HCT116 (cell line): ENCODE measurements at regions not wholly inside any gene's neighbourhood (a gene's known extent, or its start where the extent isn't known, plus 50 kb on each side); places are given as distances from the start of the nearest gene placed in this dataset.

Experiments
- ATAC-seq: fragments of 200-7000 bp; cut with Tn5 transposase; 2 replicates; pipeline ENCODE4 v1.9.1; 2020; ENCODE audit warnings: mild to moderate bottlenecking, moderate library complexity
- BruUV-seq: library from RNA; stranded (reverse); fragments of 400-500 nt; replicated peaks from 2 replicates; lab custom pipeline; 2021; lab: Mats Ljungman, UMichigan
- CTCF ChIA-PET: fragments of 300-600 bp; sonication (Branson Sonifier 250); formaldehyde crosslinking; loops from one replicate; lab custom pipeline; 2021; ENCODE audit warnings: antibody characterized with exemption; lab: Charles Lee
- POLR2A ChIA-PET: fragments of 300-600, 350-600 bp; sonication (Branson Sonifier 250); formaldehyde crosslinking; loops from one replicate; lab custom pipeline; 2021; ENCODE audit warnings: antibody characterized with exemption; lab: Charles Lee
- RAD21 ChIA-PET, 2 experiments: fragments of 300-600 bp; sonication (Branson Sonifier 250); formaldehyde crosslinking; loops; one replicate each; lab custom pipeline; 2023; ENCODE audit warnings: low total read pairs in 2 of 2; ENCODE audit not compliant: uncharacterized antibody in 2 of 2, unreplicated experiment in 2 of 2, low non-redundant PET in 1 of 2; lab: Charles Lee
- DNase-seq: peaks from one replicate; pipeline ENCODE4 v3.0.0-alpha.2; 2010; ENCODE audit warnings: low read depth, low spot score
- H2AFZ ChIP-seq: fragments of 200-600 bp; shearing (Covaris generic), sonication (generic); 2 replicates; pipeline ENCODE4 v1.6.1; 2017; ENCODE audit warnings: low read depth, mixed run types, mixed read lengths, antibody characterized with exemption, low read length; ENCODE audit not compliant: poor library complexity, severe bottlenecking
- H3K27ac ChIP-seq: 2 replicates; pipeline ENCODE4 v1.5.1; 2012; ENCODE audit warnings: low read depth, low read length
- H3K27me3 ChIP-seq: fragments of 200-600 bp; sonication (generic); 2 replicates; pipeline ENCODE4 v1.6.1; 2016; ENCODE audit warnings: mixed run types, low read length, mixed read lengths; ENCODE audit not compliant: insufficient read depth
- H3K36me3 ChIP-seq, 2 experiments: fragments of 200-500 bp in 1 of 2; fragments of 200-600 bp in 1 of 2; sonication (Bioruptor generic) in 1 of 2; sonication (generic) in 1 of 2; 2 replicates each; pipeline versions ENCODE4 v1.5.1 to v1.6.1; 2014 to 2016; ENCODE audit warnings: low read length in 2 of 2, inconsistent platforms in 1 of 2, mixed read lengths in 1 of 2, mixed run types in 1 of 2; ENCODE audit not compliant: insufficient read depth in 2 of 2, control insufficient read depth in 1 of 2
- H3K4me1 ChIP-seq, 2 experiments: fragments of 200-600 bp in 1 of 2; sonication (generic) in 1 of 2; 2 replicates each; pipeline versions ENCODE4 v1.5.1 to v1.6.1; 2012 to 2017; ENCODE audit warnings: low read length in 2 of 2, inconsistent platforms in 1 of 2, mild to moderate bottlenecking in 1 of 2, mixed read lengths in 1 of 2, mixed run types in 1 of 2, moderate library complexity in 1 of 2; ENCODE audit not compliant: insufficient read depth in 2 of 2, control insufficient read depth in 1 of 2
- H3K4me2 ChIP-seq: fragments of 200-600 bp; sonication (generic); 2 replicates; pipeline ENCODE4 v1.6.1; 2017; ENCODE audit warnings: mixed run types, low read length, mixed read lengths
- H3K4me3 ChIP-seq, 2 experiments: fragments of 200-600 bp in 1 of 2; sonication (generic) in 1 of 2; replicated peaks in 1 of 2; 2 replicates each; pipeline ENCODE4 v1.5.1; 2011 to 2016; ENCODE audit warnings: low read length in 2 of 2, control low read depth in 1 of 2, low read depth in 1 of 2, mild to moderate bottlenecking in 1 of 2, mixed read lengths in 1 of 2, mixed run types in 1 of 2
- H3K79me2 ChIP-seq: fragments of 200-600 bp; sonication (generic); 2 replicates; pipeline ENCODE4 v1.6.1; 2017; ENCODE audit warnings: mild to moderate bottlenecking, mixed run types, low read length, moderate library complexity, mixed read lengths; ENCODE audit not compliant: insufficient read depth
- H3K9ac ChIP-seq: fragments of 200-600 bp; sonication (generic); 2 replicates; pipeline ENCODE4 v1.6.1; 2016; ENCODE audit warnings: low read length, mixed read lengths
- H3K9me2 ChIP-seq: fragments of 200-600 bp; sonication (generic), shearing (Covaris generic); 2 replicates; pipeline ENCODE4 v1.6.1; 2017; ENCODE audit warnings: mixed run types, mild to moderate bottlenecking, moderate library complexity; ENCODE audit not compliant: insufficient read depth
- H3K9me3 ChIP-seq, 2 experiments: fragments of 200-500 bp in 1 of 2; fragments of 200-600 bp in 1 of 2; sonication (Bioruptor generic) in 1 of 2; sonication (generic) in 1 of 2; 2 replicates each; pipeline ENCODE4 v1.6.1; 2014 to 2017; ENCODE audit warnings: low read length in 2 of 2, mixed read lengths in 2 of 2, inconsistent platforms in 1 of 2, low read depth in 1 of 2, mild to moderate bottlenecking in 1 of 2, mixed run types in 1 of 2, moderate library complexity in 1 of 2; ENCODE audit not compliant: control insufficient read depth in 1 of 2, insufficient read depth in 1 of 2
- H4K20me1 ChIP-seq: fragments of 200-600 bp; sonication (generic), shearing (Covaris generic); 2 replicates; pipeline ENCODE4 v1.6.1; 2017; ENCODE audit warnings: mixed run types, mild to moderate bottlenecking, moderate library complexity; ENCODE audit not compliant: insufficient read depth
- CEBPB ChIP-seq: IDR thresholded peaks from 2 replicates; pipeline ENCODE4 v1.6.1; 2012; ENCODE audit warnings: low read depth
- EGR1 ChIP-seq: IDR thresholded peaks from 2 replicates; pipeline ENCODE4 v1.6.1; 2012; ENCODE audit warnings: low read depth
- ELF1 ChIP-seq: IDR thresholded peaks from 2 replicates; pipeline ENCODE4 v1.6.1; 2012; ENCODE audit warnings: low read depth, borderline replicate concordance
- EZH2 ChIP-seq: fragments of 200-600 bp; sonication (generic); IDR thresholded peaks from 2 replicates; pipeline ENCODE4 v1.6.1; 2017; ENCODE audit warnings: antibody characterized with exemption, mixed run types
- FOSL1 ChIP-seq: IDR thresholded peaks from 2 replicates; pipeline ENCODE4 v1.6.1; 2012; ENCODE audit warnings: low read depth
- JUND ChIP-seq: IDR thresholded peaks from 2 replicates; pipeline ENCODE4 v1.6.1; 2012
- RAD21 ChIP-seq: IDR thresholded peaks from 2 replicates; pipeline ENCODE4 v1.6.1; 2012; ENCODE audit warnings: low read depth, mild to moderate bottlenecking
- YY1 ChIP-seq: IDR thresholded peaks from 2 replicates; pipeline ENCODE4 v1.6.1; 2011; ENCODE audit warnings: low read length, low read depth, moderate library complexity, mild to moderate bottlenecking; ENCODE audit not compliant: insufficient replicate concordance; ENCODE audit errors: extremely low read depth
- intact Hi-C: fragments of 100-400 bp; cut with micrococcal nuclease; formaldehyde crosslinking; loops from 2 replicates; pipeline ENCODE4 v1.10.0; 2022
- TF ChIP-seq, protein P1 (sequence below), 3 experiments: fragments of 200-600 bp in 1 of 3; sonication (generic) in 1 of 3; IDR thresholded peaks in 2 of 3; conservative IDR thresholded peaks in 1 of 3; 2 replicates each; pipeline ENCODE4 v1.5.1; 2012 to 2017; ENCODE audit warnings: low read depth in 2 of 3, low read length in 2 of 3, antibody characterized with exemption in 1 of 3, borderline replicate concordance in 1 of 3, control low read depth in 1 of 3, mild to moderate bottlenecking in 1 of 3, mixed read lengths in 1 of 3, mixed run types in 1 of 3, moderate library complexity in 1 of 3; ENCODE audit not compliant: insufficient read depth in 1 of 3
- TF ChIP-seq, protein P2 (sequence below): IDR thresholded peaks from 2 replicates; pipeline ENCODE4 v1.6.1; 2012

DNA sequence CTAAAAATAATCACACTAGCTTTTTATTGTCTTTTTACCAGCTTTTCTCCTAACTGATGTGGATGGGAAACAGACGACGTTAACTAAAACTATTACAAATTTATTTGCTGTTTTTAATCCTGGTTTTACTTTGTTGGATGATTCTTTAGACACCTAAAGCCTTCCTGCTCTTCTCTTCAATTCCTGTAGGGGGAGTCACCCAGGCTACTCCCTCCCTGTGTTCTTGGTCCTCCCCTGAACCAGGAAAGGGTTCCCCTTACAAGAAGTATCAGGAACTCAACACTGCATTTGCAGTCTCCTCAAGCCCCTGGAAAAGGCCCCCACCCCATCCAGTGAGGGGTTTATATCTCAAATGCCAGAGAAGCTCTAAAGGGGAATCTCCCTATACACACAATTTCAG lies 206.1 kb downstream of the SUCLA2 start:
- DNase-seq (peak; percentile 18), ATAC-seq (peak; percentile 78)
- Histone ChIP-seq H3K4me1 (no peaks in the 10 kb centered on the region), H3K9ac (no peak overlapping the region), H3K27ac (no peak overlapping the region), H3K9me3 (no peaks in the 10 kb centered on the region; a peak in 2 of 4 replicates), H4K20me1 (no peaks in the 10 kb centered on the region), H2AFZ (no peak overlapping the region), H3K4me3 (no peak overlapping the region), H3K9me2 (no peaks in the 10 kb centered on the region), H3K4me2 (no peak overlapping the region), H3K36me3 (no peaks in the 10 kb centered on the region), H3K79me2 (no peaks in the 10 kb centered on the region), H3K27me3 (no peaks in the 10 kb centered on the region)
- ChIA-PET CTCF (no interaction called here), POLR2A (no interaction called here), RAD21 (no interaction called here)
- intact Hi-C loops: no loop called here
- no TSS peak for BruUV-seq
- no peak for TF ChIP-seq ELF1
- TF ChIP-seq, protein P1, sequence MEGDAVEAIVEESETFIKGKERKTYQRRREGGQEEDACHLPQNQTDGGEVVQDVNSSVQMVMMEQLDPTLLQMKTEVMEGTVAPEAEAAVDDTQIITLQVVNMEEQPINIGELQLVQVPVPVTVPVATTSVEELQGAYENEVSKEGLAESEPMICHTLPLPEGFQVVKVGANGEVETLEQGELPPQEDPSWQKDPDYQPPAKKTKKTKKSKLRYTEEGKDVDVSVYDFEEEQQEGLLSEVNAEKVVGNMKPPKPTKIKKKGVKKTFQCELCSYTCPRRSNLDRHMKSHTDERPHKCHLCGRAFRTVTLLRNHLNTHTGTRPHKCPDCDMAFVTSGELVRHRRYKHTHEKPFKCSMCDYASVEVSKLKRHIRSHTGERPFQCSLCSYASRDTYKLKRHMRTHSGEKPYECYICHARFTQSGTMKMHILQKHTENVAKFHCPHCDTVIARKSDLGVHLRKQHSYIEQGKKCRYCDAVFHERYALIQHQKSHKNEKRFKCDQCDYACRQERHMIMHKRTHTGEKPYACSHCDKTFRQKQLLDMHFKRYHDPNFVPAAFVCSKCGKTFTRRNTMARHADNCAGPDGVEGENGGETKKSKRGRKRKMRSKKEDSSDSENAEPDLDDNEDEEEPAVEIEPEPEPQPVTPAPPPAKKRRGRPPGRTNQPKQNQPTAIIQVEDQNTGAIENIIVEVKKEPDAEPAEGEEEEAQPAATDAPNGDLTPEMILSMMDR (IDR thresholded peaks at IDR 0.05 in 2 of 3, conservative IDR thresholded peaks at IDR 0.05 in 1 of 3; ENCODE audit: borderline replicate concordance in 1 of 3, insufficient read depth in 1 of 3, low read depth in 2 of 3, low read length in 2 of 3): peak; percentile 21 to 80 (median 68); a peak in 5 of 6 replicates
- no peak for TF ChIP-seq FOSL1
- TF ChIP-seq RAD21: 0 out of 2 replicates have a peak, but pooled peaks have one; percentile 21

DNA sequence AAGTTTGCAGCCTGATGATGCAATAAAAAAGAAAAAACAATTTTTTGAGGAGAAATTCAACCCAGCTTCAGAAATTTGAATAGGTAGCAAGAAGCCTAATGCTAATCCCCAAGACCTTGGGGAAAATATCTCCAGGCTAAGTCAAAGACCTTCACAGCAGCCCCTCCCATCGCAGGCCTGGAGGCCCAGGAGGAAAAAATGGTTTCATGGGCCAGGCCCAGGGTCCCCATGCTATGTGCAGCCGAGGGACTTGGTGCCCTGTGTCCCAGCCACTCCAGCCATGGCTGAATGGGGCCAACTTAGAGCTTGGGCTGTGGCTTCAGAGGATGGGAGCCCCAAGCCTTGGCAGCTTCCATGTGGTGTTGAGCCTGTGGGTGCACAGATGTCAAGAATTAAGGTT lies 210.3 kb downstream of the SUCLA2 start:
- CTCF ChIA-PET: no interaction called here
- RAD21 ChIA-PET: no interaction called here
- Histone ChIP-seq H3K79me2 (no peaks in the 10 kb centered on the region), H3K9me2 (no peaks in the 10 kb centered on the region), H3K27me3 (no peaks in the 10 kb centered on the region), H2AFZ (no peak overlapping the region), H3K4me2 (no peak overlapping the region), H3K9me3 (no peaks in the 10 kb centered on the region; a peak in 2 of 4 replicates), H3K4me1 (no peaks in the 10 kb centered on the region), H4K20me1 (no peaks in the 10 kb centered on the region), H3K4me3 (no peak overlapping the region), H3K9ac (no peak overlapping the region), H3K27ac (no peak overlapping the region), H3K36me3 (no peaks in the 10 kb centered on the region)
- DNase-seq (no peak), ATAC-seq (no peak)
- no TSS peak for BruUV-seq
- intact Hi-C loops: no loop called here
- TF ChIP-seq, protein P2, sequence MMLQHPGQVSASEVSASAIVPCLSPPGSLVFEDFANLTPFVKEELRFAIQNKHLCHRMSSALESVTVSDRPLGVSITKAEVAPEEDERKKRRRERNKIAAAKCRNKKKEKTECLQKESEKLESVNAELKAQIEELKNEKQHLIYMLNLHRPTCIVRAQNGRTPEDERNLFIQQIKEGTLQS: no peak
- TF ChIP-seq YY1 (no peak), CEBPB (no peak), EGR1 (no peak), JUND (no peak), RAD21 (no peak), EZH2 (no peak)
- POLR2A ChIA-PET: no interaction called here
